Thymus (tissue), 11 donors: ENCODE measurements at regions not wholly inside any gene's neighbourhood (a gene's known extent, or its start where the extent isn't known, plus 50 kb on each side); places are given as distances from the start of the nearest gene placed in this dataset.
"Not testable (repeated sequence)": the region's sequence is repeated elsewhere in the genome, so short reads cannot be mapped to it uniquely, and the experiment has no call there.

Experiments
- DNase-seq, 9 donors: peaks; one replicate each; pipeline ENCODE4 v3.0.0-alpha.2; 2013; ENCODE audit warnings: low spot score in 9 of 9, low read depth in 6 of 9, missing footprints in 1 of 9
- H3K27ac ChIP-seq, 2 donors: one replicate each; pipeline ENCODE4 v1.5.1; 2013; ENCODE audit warnings: control low read depth in 1 of 2, low read depth in 1 of 2, low read length in 1 of 2, mild to moderate bottlenecking in 1 of 2, moderate library complexity in 1 of 2
- H3K27me3 ChIP-seq, 2 donors: one replicate each; pipeline ENCODE4 v1.5.1; 2013; ENCODE audit warnings: low read length in 1 of 2; ENCODE audit not compliant: control insufficient read depth in 2 of 2, insufficient read depth in 1 of 2
- H3K36me3 ChIP-seq, 2 donors: one replicate each; pipeline ENCODE4 v1.5.1; 2013; ENCODE audit warnings: low read length in 1 of 2, mild to moderate bottlenecking in 1 of 2, moderate library complexity in 1 of 2; ENCODE audit not compliant: control insufficient read depth in 2 of 2, insufficient read depth in 2 of 2
- H3K4me1 ChIP-seq, 2 donors: one replicate each; pipeline ENCODE4 v1.5.1; 2013; ENCODE audit warnings: low read length in 2 of 2; ENCODE audit not compliant: control insufficient read depth in 2 of 2, insufficient read depth in 2 of 2
- H3K4me3 ChIP-seq, 2 donors: one replicate each; pipeline ENCODE4 v1.5.1; 2013; ENCODE audit warnings: low read length in 2 of 2, control low read depth in 1 of 2, mild to moderate bottlenecking in 1 of 2
- H3K9me3 ChIP-seq, 2 donors: one replicate each; pipeline ENCODE4 v1.5.1; 2013; ENCODE audit warnings: low read length in 1 of 2, mild to moderate bottlenecking in 1 of 2; ENCODE audit not compliant: control insufficient read depth in 2 of 2, insufficient read depth in 1 of 2
- WGBS: extraction: QIAGEN DNeasy Blood & Tissue Kit; methylation state at CpG from one replicate; pipeline ENCODE4 v1.1.7; 2013; 5-methylcytosine and 5-hydroxymethylcytosine counted together
- donor health status: healthy.

GRCh38 chr4:149914119-149915115, 98.8 kb upstream of the IQCM start:
- no peaks in the 10 kb centered on the region for H3K4me1 ChIP-seq
- no peak overlapping the region for H3K27ac ChIP-seq
- no peak overlapping the region for H3K4me3 ChIP-seq
- no peaks in the 10 kb centered on the region for H3K9me3 ChIP-seq
- no peaks in the 10 kb centered on the region for H3K27me3 ChIP-seq
- H3K36me3 ChIP-seq: no peaks in the 10 kb centered on the region
- WGBS: 52% methylated on average over 7 of the region's 7 CpGs
- DNase-seq: peak in 6 of 9 donors; percentile 2 to 35 (median 8)

- not testable (repeated sequence) for H3K4me3 ChIP-seq, H3K4me1 ChIP-seq, H3K36me3 ChIP-seq, H3K27ac ChIP-seq, H3K27me3 ChIP-seq, DNase-seq, H3K9me3 ChIP-seq
- WGBS: 94% methylated on average over 15 of the region's 15 CpGs
These were observed 100.1 kb upstream of the IQCM start for GRCh38 chr4:149915735-149916134.

- no peak for DNase-seq
- Histone ChIP-seq H3K27me3 (no peaks in the 10 kb centered on the region), H3K4me3 (no peak overlapping the region), H3K27ac (no peak overlapping the region), H3K36me3 (no peaks in the 10 kb centered on the region), H3K9me3 (no peaks in the 10 kb centered on the region), H3K4me1 (no peaks in the 10 kb centered on the region)
- WGBS: 94% methylated on average over 6 of the region's 6 CpGs
These were observed 108.1 kb upstream of the IQCM start for GRCh38 chr4:149923736-149924135.

- Histone ChIP-seq H3K4me1 (no peaks in the 10 kb centered on the region), H3K36me3 (no peaks in the 10 kb centered on the region), H3K27ac (no peak overlapping the region), H3K9me3 (no peaks in the 10 kb centered on the region), H3K27me3 (no peaks in the 10 kb centered on the region), H3K4me3 (no peak overlapping the region)
- over 99% methylated on average over 3 of the region's 3 CpGs for WGBS
- DNase-seq: no peak
These were observed 111.9 kb upstream of the IQCM start for GRCh38 chr4:149927514-149927913.

GRCh38 chr4:149928507-149928906, 112.9 kb upstream of the IQCM start:
- DNase-seq: no peak
- no peaks in the 10 kb centered on the region for H3K4me1 ChIP-seq
- H3K27ac ChIP-seq: no peak overlapping the region
- no peaks in the 10 kb centered on the region for H3K36me3 ChIP-seq
- H3K27me3 ChIP-seq: no peaks in the 10 kb centered on the region
- no peaks in the 10 kb centered on the region for H3K9me3 ChIP-seq
- WGBS: 97% methylated on average over 1 of the region's 1 CpG
- no peak overlapping the region for H3K4me3 ChIP-seq

GRCh38 chr4:149931431-149931830, 115.8 kb upstream of the IQCM start:
- no peaks in the 10 kb centered on the region for H3K4me1 ChIP-seq
- no peak overlapping the region for H3K4me3 ChIP-seq
- H3K27me3 ChIP-seq: no peaks in the 10 kb centered on the region
- no peaks in the 10 kb centered on the region for H3K36me3 ChIP-seq
- DNase-seq: no peak
- WGBS: 78% methylated on average over 2 of the region's 2 CpGs
- no peaks in the 10 kb centered on the region for H3K9me3 ChIP-seq
- no peak overlapping the region for H3K27ac ChIP-seq

- no peak overlapping the region for H3K4me3 ChIP-seq
- no peak for DNase-seq
- H3K36me3 ChIP-seq: no peaks in the 10 kb centered on the region
- H3K9me3 ChIP-seq: no peaks in the 10 kb centered on the region
- H3K4me1 ChIP-seq: no peaks in the 10 kb centered on the region
- H3K27me3 ChIP-seq: no peaks in the 10 kb centered on the region
- H3K27ac ChIP-seq: no peak overlapping the region
- 90% methylated on average over 3 of the region's 3 CpGs for WGBS
These were observed 116.5 kb upstream of the IQCM start for GRCh38 chr4:149932188-149932587.

GRCh38 chr4:149933120-149933519, 117.5 kb upstream of the IQCM start:
- Histone ChIP-seq H3K9me3 (no peaks in the 10 kb centered on the region), H3K4me3 (no peak overlapping the region), H3K4me1 (no peaks in the 10 kb centered on the region), H3K27ac (no peak overlapping the region), H3K27me3 (no peaks in the 10 kb centered on the region), H3K36me3 (no peaks in the 10 kb centered on the region)
- no peak for DNase-seq
- 93% methylated on average over 1 of the region's 1 CpG for WGBS

GRCh38 chr4:149933883-149934282, 118.2 kb upstream of the IQCM start:
- DNase-seq: no peak
- WGBS: 87% methylated on average over 3 of the region's 3 CpGs
- no peak overlapping the region for H3K4me3 ChIP-seq
- H3K36me3 ChIP-seq: no peaks in the 10 kb centered on the region
- H3K27ac ChIP-seq: no peak overlapping the region
- no peaks in the 10 kb centered on the region for H3K9me3 ChIP-seq
- no peaks in the 10 kb centered on the region for H3K27me3 ChIP-seq
- H3K4me1 ChIP-seq: no peaks in the 10 kb centered on the region
